SK-N-SH treated with all-trans-retinoic acid at 6 μM for 48 hours (cell line): ENCODE measurements at regions not wholly inside any gene's neighbourhood (a gene's known extent, or its start where the extent isn't known, plus 50 kb on each side); places are given as distances from the start of the nearest gene placed in this dataset.

ENCODE experiments used
- ARNTL ChIP-seq: fragments of 450-650 bp; formaldehyde crosslinking; IDR thresholded peaks from 2 replicates; pipeline ENCODE4 v1.5.0; 2020; ENCODE audit warnings: low read depth, mild to moderate bottlenecking, moderate library complexity, borderline replicate concordance
- BACH2 ChIP-seq: fragments of 250-450 bp; sonication (Bioruptor Pico); IDR thresholded peaks from 2 replicates; pipeline ENCODE4 v1.9.0; 2021; ENCODE audit warnings: mild to moderate bottlenecking, borderline replicate concordance
- CSDC2 ChIP-seq: fragments of 250-450 bp; sonication (Bioruptor Pico); IDR thresholded peaks from 2 replicates; pipeline ENCODE4 v1.5.0; 2020; ENCODE audit warnings: mild to moderate bottlenecking, moderate library complexity
- ISL1 ChIP-seq: fragments of 250-450 bp; sonication (Bioruptor Pico); IDR thresholded peaks from 2 replicates; pipeline ENCODE4 v2.1.2; 2022; ENCODE audit warnings: mild to moderate bottlenecking, moderate library complexity
- PATZ1 ChIP-seq: fragments of 250-450 bp; sonication (Bioruptor Pico); IDR thresholded peaks from 2 replicates; pipeline ENCODE4 v1.8.0; 2020; ENCODE audit warnings: mild to moderate bottlenecking, moderate library complexity, borderline replicate concordance
- POU6F1 ChIP-seq: fragments of 250-450 bp; sonication (Bioruptor Pico); IDR thresholded peaks from 2 replicates; pipeline ENCODE4 v1.8.0; 2021; ENCODE audit warnings: low read depth, mild to moderate bottlenecking, moderate library complexity, borderline replicate concordance
- PPARA ChIP-seq: fragments of 250-450 bp; sonication (Bioruptor Pico); IDR thresholded peaks from 2 replicates; pipeline ENCODE4 v1.5.0; 2020; ENCODE audit warnings: mild to moderate bottlenecking, borderline replicate concordance
- SNAI2 ChIP-seq: fragments of 250-450 bp; sonication (Bioruptor Pico); IDR thresholded peaks from 2 replicates; pipeline ENCODE4 v1.5.0; 2020; ENCODE audit warnings: mild to moderate bottlenecking, moderate library complexity
- TOX ChIP-seq: fragments of 250-450 bp; sonication (Bioruptor Pico); IDR thresholded peaks from 2 replicates; pipeline ENCODE4 v1.8.0; 2021; ENCODE audit warnings: mild to moderate bottlenecking, moderate library complexity, borderline replicate concordance
- ZC3H10 ChIP-seq: fragments of 250-450 bp; sonication (Bioruptor Pico); IDR thresholded peaks from 2 replicates; pipeline ENCODE4 v1.5.1; 2021; ENCODE audit warnings: mild to moderate bottlenecking, moderate library complexity
- ZFP3 ChIP-seq: fragments of 250-450 bp; sonication (Bioruptor Pico); IDR thresholded peaks from 2 replicates; pipeline ENCODE4 v1.5.0; 2020; ENCODE audit warnings: mild to moderate bottlenecking, moderate library complexity
- ZFP30 ChIP-seq: fragments of 450-650 bp; formaldehyde crosslinking; IDR thresholded peaks from 2 replicates; pipeline ENCODE4 v1.5.0; 2022; ENCODE audit warnings: mild to moderate bottlenecking, moderate library complexity
- ZNF565 ChIP-seq: fragments of 450-650 bp; formaldehyde crosslinking; conservative IDR thresholded peaks from 2 replicates; pipeline ENCODE4 v1.5.0; 2020; ENCODE audit warnings: low read depth, mild to moderate bottlenecking, moderate library complexity
- ZNF8 ChIP-seq: fragments of 450-650 bp; formaldehyde crosslinking; IDR thresholded peaks from 2 replicates; pipeline ENCODE4 v1.5.0; 2020; ENCODE audit warnings: mild to moderate bottlenecking, moderate library complexity

DNA sequence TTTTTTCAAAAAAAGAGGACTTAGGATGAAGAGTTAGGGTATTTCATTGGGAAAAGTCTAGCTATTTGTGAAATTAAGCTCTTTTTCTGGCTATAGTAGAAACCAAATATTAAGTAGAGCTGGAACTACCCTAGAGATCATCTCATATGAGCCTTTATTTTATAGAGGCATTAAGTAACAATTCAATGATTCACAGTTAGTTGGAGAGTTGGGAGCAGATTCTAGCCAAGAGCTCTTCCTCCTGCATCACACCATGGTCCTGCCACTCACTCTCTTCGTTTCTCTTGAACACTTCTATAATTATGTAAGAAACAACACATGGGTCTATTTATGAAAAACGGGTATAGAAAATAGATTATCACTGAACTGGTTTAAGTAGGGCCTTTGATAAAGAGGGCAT is 76.1 kb upstream of the ANK3 start:
- TF ChIP-seq TOX (CRISPR knock-in tag) (no peak), ARNTL (CRISPR knock-in tag) (no peak), ZNF8 (CRISPR knock-in tag) (no peak), CSDC2 (no peak), BACH2 (CRISPR knock-in tag) (no peak), ZFP30 (CRISPR knock-in tag) (no peak), PATZ1 (no peak), SNAI2 (CRISPR knock-in tag) (no peak), ZFP3 (CRISPR knock-in tag) (no peak), ZC3H10 (no peak), POU6F1 (CRISPR knock-in tag) (no peak), ISL1 (CRISPR knock-in tag) (no peak), ZNF565 (CRISPR knock-in tag) (no peak), PPARA (CRISPR knock-in tag) (no peak)
